HG02763 (cell line): ENCODE measurements at regions not wholly inside any gene's neighbourhood (a gene's known extent, or its start where the extent isn't known, plus 50 kb on each side); places are given as distances from the start of the nearest gene placed in this dataset.
"Not testable (repeated sequence)": the region's sequence is repeated elsewhere in the genome, so short reads cannot be mapped to it uniquely, and the experiment has no call there.

Source experiments
- ATAC-seq: cut with Tn5 transposase; IDR thresholded peaks from one replicate; pipeline ENCODE4 v1.9.1; 2021; ENCODE audit warnings: mild to moderate bottlenecking, moderate library complexity; ENCODE audit not compliant: unreplicated experiment

GRCh38 chr13:90511903-90512302 is 835.6 kb upstream of the MIR17HG start:
- no peak for ATAC-seq

GRCh38 chr13:90514712-90515111 is 832.8 kb upstream of the MIR17HG start:
- ATAC-seq, result not testable (repeated sequence)

- no peak for ATAC-seq
Measured at GRCh38 chr13:90518417-90518816, 829.1 kb upstream of the MIR17HG start.

- ATAC-seq, result no peak
Measured at GRCh38 chr13:90519157-90519556, 828.3 kb upstream of the MIR17HG start.

- no peak for ATAC-seq
Measured at GRCh38 chr13:90526711-90527110, 820.8 kb upstream of the MIR17HG start.

- no peak for ATAC-seq
Measured at GRCh38 chr13:90531744-90532143, 815.7 kb upstream of the MIR17HG start.

- ATAC-seq, result no peak
Measured at GRCh38 chr13:90532861-90533492, 814.5 kb upstream of the MIR17HG start.

- ATAC-seq, result no peak
Measured at GRCh38 chr13:90533866-90534265, 813.6 kb upstream of the MIR17HG start.

GRCh38 chr13:90534617-90535370 is 812.7 kb upstream of the MIR17HG start:
- no peak for ATAC-seq

- ATAC-seq, result no peak
Measured at GRCh38 chr13:90535421-90535820, 812.1 kb upstream of the MIR17HG start.

GRCh38 chr13:90538063-90538462 is 809.4 kb upstream of the MIR17HG start:
- no peak for ATAC-seq

- ATAC-seq, result no peak
Measured at GRCh38 chr13:90541346-90541745, 806.1 kb upstream of the MIR17HG start.

GRCh38 chr13:90542959-90543505 is 804.5 kb upstream of the MIR17HG start:
- ATAC-seq, result no peak

GRCh38 chr13:90545070-90545840 is 802.2 kb upstream of the MIR17HG start:
- ATAC-seq, result no peak

- ATAC-seq, result no peak
Measured at GRCh38 chr13:90547272-90547790, 800.2 kb upstream of the MIR17HG start.

GRCh38 chr13:90551253-90551652 is 796.2 kb upstream of the MIR17HG start:
- no peak for ATAC-seq

GRCh38 chr13:90552702-90553101 is 794.8 kb upstream of the MIR17HG start:
- no peak for ATAC-seq

- no peak for ATAC-seq
Measured at GRCh38 chr13:90553159-90553558, 794.3 kb upstream of the MIR17HG start.

- ATAC-seq, result no peak
Measured at GRCh38 chr13:90557626-90558025, 789.9 kb upstream of the MIR17HG start.

GRCh38 chr13:90562443-90562842 is 785.0 kb upstream of the MIR17HG start:
- no peak for ATAC-seq

- ATAC-seq, result no peak
Measured at GRCh38 chr13:90564096-90564495, 783.4 kb upstream of the MIR17HG start.
